HEK293T (cell line): ENCODE measurements at regions not wholly inside any gene's neighbourhood (a gene's known extent, or its start where the extent isn't known, plus 50 kb on each side); places are given as distances from the start of the nearest gene placed in this dataset.

Source experiments
- ARNT ChIP-seq: fragments of 450-650 bp; IDR thresholded peaks from 2 replicates; pipeline ENCODE4 v1.6.1; 2017; ENCODE audit warnings: mild to moderate bottlenecking
- FOXM1 ChIP-seq: fragments of 450-650 bp; IDR thresholded peaks from 2 replicates; pipeline ENCODE4 v1.6.1; 2017; ENCODE audit warnings: mild to moderate bottlenecking, borderline replicate concordance
- SP1 ChIP-seq: fragments of 450-650 bp; IDR thresholded peaks from 2 replicates; pipeline ENCODE4 v1.6.1; 2017

GRCh38 chr10:118497227-118497626, 98.2 kb downstream of the PRLHR start:
- no peak for TF ChIP-seq FOXM1
- TF ChIP-seq ARNT: no peak
- no peak for TF ChIP-seq SP1
